HG02571 (cell line): ENCODE measurements at regions not wholly inside any gene's neighbourhood (a gene's known extent, or its start where the extent isn't known, plus 50 kb on each side); places are given as distances from the start of the nearest gene placed in this dataset.

Source experiments
- ATAC-seq: cut with Tn5 transposase; IDR thresholded peaks from one replicate; pipeline ENCODE4 v1.9.1; 2021; ENCODE audit warnings: mild to moderate bottlenecking, moderate library complexity; ENCODE audit not compliant: unreplicated experiment

DNA sequence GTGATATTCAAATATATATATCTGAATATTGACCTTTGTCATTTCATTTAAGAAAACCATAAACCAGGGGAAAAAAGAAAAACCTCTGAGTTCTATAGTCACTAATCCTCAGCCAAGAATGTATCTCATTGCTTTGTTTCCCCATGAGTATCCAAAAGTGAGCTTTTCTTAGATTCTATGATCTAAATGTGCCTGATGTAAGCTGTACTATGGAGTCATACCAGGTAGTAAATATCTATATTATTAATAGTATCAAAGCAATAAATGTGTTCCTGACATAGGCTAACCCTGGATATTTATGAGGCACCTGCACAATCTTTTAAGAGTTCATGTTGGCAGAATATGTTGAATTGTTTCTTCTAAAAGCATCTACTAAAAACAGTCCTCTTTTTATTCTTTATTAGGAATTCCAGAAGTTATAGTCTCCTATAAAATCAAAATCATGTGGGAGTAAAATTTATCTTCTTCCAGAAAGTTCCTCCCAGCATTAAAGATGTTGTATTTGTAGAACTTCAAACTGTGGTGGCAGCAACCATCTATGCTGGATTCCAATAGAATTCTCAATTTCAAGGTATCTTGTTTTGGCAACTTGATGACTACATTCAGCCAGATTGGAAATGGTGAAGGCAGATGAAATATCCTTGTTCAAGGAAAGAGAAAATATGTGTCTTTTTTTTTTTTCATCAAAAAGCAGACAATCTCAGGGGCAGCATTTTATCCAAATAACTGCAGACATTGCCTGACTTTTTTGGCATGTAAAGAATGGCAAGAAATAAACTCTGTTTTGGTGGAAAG, 139.7 kb upstream of the RASSF8 start:
- no peak for ATAC-seq

- no peak for ATAC-seq
Observed at GRCh38 chr12:25819691-25820090, 138.8 kb upstream of the RASSF8 start.

DNA sequence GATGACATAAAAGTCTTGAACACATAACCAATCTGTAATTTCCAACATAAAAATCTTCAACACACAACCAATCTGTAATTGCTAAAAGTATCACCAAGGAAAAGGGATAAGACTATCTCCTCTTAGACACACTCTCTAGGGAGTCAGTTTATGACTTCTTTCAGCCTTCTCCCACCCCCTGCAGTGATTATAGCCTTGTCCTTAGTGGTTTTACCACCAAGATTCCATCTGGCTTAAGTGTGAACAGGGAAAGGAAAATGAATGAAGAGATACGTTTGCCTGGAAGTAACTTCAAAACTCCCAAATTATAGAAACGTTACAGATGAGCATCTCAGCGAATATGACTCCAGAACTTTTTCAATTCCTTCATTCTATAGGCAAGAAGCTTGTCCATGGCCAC, 136.2 kb upstream of the RASSF8 start:
- no peak for ATAC-seq

DNA sequence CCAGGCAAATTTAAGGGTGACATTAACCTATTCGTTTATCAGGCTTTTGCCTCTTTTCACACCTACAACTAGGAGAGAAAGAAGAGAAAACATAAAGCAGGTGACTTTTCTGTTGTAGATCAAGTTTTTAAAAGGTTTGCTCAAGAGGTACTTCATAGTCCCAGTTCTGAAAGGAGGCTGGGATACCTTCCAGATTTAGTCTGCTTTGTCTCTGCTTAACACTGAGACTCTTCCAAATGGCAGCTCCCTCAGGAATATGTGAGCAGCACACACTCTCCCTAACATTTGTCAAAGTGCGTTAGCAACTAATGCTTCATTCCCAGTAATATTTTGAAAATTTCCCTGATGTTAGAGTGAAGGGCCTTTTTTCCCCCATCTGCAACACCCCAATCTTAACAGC, 133.7 kb upstream of the RASSF8 start:
- no peak for ATAC-seq

GRCh38 chr12:25825446-25825845, 133.0 kb upstream of the RASSF8 start:
- ATAC-seq: no peak

DNA sequence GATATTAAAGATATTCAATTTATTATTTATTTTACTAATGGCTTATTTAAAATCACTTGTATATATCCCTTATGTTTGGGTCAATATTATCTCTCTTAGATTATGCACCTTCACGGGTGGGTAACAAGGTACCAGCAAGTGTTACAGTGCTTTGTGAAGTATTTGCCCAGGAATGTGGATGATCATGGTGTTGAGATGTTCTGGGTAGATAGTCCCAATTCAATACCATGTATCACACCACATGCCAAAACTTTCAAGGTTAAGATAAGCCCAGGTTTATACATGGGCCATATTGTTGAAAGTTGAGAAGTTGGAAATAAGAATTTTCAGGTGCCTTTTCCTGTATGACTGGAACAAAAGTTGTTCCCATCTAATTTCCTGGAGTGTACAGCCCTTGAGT, 131.3 kb upstream of the RASSF8 start:
- ATAC-seq: no peak

- no peak for ATAC-seq
Observed at GRCh38 chr12:25827747-25828146, 130.7 kb upstream of the RASSF8 start.

GRCh38 chr12:25828188-25828587, 130.3 kb upstream of the RASSF8 start:
- ATAC-seq: no peak

GRCh38 chr12:25829192-25829591, 129.3 kb upstream of the RASSF8 start:
- no peak for ATAC-seq

DNA sequence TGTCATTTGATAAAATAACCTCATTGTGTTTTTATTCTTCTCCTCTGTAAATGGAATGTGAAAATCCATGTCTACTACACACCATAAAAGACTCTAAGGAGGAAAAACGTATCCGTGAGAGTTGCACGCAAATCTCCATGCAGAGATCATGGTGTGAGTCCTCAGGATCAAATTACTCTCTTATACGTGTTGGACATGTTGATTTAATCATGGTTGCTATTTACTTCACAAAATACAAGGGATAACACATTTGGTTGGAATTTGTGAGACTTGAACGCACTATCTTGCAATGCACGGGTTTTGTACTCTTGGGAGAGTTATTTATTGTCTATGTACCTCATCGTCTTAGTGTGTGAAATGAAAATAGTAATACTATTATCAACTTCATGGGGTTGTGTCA, 128.0 kb upstream of the RASSF8 start:
- no peak for ATAC-seq

DNA sequence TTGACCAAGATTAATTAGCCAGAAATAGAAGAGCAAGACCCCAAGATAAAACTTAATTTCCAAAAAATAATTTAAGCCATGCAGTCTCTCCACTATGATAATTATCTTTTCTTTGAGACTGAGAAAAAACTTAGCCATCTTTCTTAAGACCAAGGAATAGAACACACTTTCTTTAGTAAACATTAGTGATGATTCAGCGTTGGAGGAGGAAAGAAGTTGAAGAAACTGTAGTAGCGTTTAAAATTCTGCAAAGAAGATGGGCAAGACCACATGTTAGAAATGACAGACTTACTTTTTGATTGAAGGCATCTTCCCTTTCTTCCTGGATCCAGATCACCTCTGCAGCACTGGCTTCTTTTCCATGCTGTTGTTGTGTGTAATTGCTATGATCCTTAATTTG, 124.8 kb upstream of the RASSF8 start:
- no peak for ATAC-seq

DNA sequence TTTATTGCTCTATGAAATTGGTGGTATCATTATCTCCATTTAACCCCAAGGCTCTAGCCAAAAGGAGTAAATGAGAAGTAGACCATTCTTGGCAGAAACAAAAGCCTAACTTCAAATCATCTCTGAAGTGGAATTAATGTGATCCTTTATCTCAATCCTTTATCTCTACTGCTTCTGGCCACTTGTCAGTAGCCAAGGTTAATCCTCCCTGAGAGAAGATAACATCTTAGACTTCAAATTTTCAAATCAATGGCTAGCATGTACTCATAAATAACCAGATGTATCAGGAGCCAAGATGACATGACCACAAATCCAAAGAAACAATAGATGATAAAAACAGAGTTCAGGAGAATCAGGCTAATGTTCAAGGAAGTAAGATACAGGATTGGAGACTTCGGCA, 123.1 kb upstream of the RASSF8 start:
- ATAC-seq: no peak

DNA sequence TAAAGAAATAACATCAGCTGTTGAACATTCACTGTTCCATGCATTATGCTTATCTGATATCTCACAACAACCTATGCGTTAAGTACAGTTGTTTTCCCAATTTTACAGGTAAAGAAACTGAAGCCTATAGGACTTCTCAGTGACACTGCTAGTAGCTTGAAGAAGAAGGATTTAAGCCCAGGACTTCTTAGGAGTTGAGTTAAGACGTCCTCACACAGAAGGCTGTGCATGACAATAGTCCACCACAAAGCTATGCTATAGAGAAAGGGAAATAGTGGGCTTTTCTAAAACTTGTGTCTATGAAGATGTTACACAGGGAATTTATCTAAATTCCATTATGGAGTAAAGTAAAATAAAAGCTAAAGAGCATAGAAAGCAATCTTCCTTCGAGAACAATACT, 120.5 kb upstream of the RASSF8 start:
- ATAC-seq: no peak

- ATAC-seq: no peak
Observed at GRCh38 chr12:25839470-25839869, 119.0 kb upstream of the RASSF8 start.

DNA sequence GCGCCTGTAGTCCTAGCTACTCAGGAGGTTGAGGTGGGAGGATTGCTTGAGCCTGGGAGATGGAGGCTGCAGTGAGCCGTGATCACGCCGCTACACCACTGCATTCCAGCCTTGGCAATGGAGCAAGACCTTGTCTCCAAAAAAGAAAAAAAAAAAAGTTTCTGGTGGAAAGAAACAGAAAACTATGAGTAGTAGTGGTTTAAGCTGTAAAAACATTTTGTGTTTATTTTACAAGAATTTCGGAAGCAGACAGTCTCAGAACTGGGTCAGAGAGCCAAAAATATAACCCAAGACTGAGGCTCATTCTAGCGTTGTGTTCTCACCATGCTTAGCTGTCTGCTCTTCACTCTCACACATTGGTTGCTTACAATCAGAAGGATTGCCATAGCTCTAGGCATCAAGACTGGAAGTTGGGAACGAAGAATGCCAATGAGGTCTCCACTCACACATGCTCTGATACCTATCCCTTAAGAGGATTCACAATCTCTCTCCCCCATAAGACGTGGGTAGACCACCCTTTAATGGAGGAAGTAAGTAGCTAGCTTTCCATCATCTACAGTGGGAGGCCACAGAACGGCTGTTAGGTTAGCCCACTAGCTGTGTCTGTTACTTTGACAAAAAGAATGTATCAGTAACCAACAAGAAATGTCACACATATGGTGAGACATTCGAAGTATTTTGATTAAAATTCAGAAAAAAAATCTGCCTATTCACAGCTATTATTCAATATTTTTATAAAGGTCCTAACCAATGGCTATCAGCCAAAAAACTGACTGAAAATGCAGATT, 117.6 kb upstream of the RASSF8 start:
- no peak for ATAC-seq

DNA sequence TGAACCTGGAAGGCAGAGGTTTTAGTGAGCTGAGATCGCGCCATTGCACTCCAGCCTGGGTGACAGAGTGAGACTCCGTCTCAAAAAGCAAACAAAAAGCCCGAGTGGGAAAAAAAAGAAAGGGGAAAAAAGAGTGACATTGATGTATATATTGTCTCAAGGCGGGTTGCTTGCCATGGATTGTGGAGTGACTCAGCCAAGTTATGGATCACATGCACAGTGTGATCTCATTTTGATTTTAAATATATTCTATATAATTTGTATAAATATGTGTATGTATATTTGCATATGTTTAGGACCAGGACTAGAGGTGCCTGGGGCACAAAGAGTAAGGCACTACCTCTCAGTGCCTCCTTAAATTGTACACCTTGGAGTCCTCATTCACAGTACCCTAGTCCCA, 116.2 kb upstream of the RASSF8 start:
- no peak for ATAC-seq

- no peak for ATAC-seq
Observed at GRCh38 chr12:25843976-25844375, 114.5 kb upstream of the RASSF8 start.

GRCh38 chr12:25845415-25845814, 113.1 kb upstream of the RASSF8 start:
- no peak for ATAC-seq

GRCh38 chr12:25852792-25853191, 105.7 kb upstream of the RASSF8 start:
- no peak for ATAC-seq

GRCh38 chr12:25853316-25854095, 105.0 kb upstream of the RASSF8 start:
- ATAC-seq: no peak

- no peak for ATAC-seq
Observed at GRCh38 chr12:25854991-25855390, 103.5 kb upstream of the RASSF8 start.

- no peak for ATAC-seq
Observed at GRCh38 chr12:25855716-25856115, 102.8 kb upstream of the RASSF8 start.
